Natural killer cell (primary cell): ENCODE measurements at regions not wholly inside any gene's neighbourhood (a gene's known extent, or its start where the extent isn't known, plus 50 kb on each side); places are given as distances from the start of the nearest gene placed in this dataset.

ENCODE experiments used
- ATAC-seq, 3 donors: fragments of 150-1000 bp in 2 of 3; fragments of 200-7000 bp in 1 of 3; cut with Tn5 transposase; 1 replicate in 1 of 3; 2 replicates in 2 of 3; pipeline ENCODE4 v1.10.0; 2021; ENCODE audit warnings: mild to moderate bottlenecking in 2 of 3, moderate library complexity in 2 of 3
- DNase-seq, 2 donors: peaks; one replicate each; pipeline versions ENCODE4 v3.0.0 to v3.0.0-alpha.2; 2013 to 2021; ENCODE audit warnings: mixed read lengths in 1 of 2
- H3K27ac ChIP-seq: one replicate; pipeline ENCODE4 v1.5.1; 2013; ENCODE audit warnings: mild to moderate bottlenecking, low read length
- H3K27me3 ChIP-seq: one replicate; pipeline ENCODE4 v1.6.1; 2013; ENCODE audit warnings: low read length; ENCODE audit not compliant: control insufficient read depth, insufficient read depth
- H3K36me3 ChIP-seq: one replicate; pipeline ENCODE4 v1.6.1; 2013; ENCODE audit warnings: low read length; ENCODE audit not compliant: control insufficient read depth, insufficient read depth
- H3K4me1 ChIP-seq: one replicate; pipeline ENCODE4 v1.6.1; 2013; ENCODE audit warnings: low read length; ENCODE audit not compliant: control insufficient read depth, insufficient read depth
- H3K4me3 ChIP-seq: one replicate; pipeline ENCODE4 v1.5.1; 2013; ENCODE audit warnings: low read length
- H3K9me3 ChIP-seq: one replicate; pipeline ENCODE4 v1.6.1; 2013; ENCODE audit warnings: low read length; ENCODE audit not compliant: control insufficient read depth, insufficient read depth
- H3K27ac Mint-ChIP-seq, 2 donors: one replicate each; pipeline ENCODE4 v1.8.0; 2022; ENCODE audit warnings: mild to moderate bottlenecking in 2 of 2, mixed read lengths in 2 of 2, moderate library complexity in 1 of 2
- H3K27me3 Mint-ChIP-seq, 2 donors: one replicate each; pipeline ENCODE4 v1.8.0; 2022; ENCODE audit warnings: low read depth in 2 of 2, mixed read lengths in 2 of 2
- H3K36me3 Mint-ChIP-seq: one replicate; pipeline ENCODE4 v1.8.0; 2022; ENCODE audit warnings: mixed read lengths
- H3K4me1 Mint-ChIP-seq, 2 donors: one replicate each; pipeline ENCODE4 v1.8.0; 2022; ENCODE audit warnings: mixed read lengths in 2 of 2
- H3K4me3 Mint-ChIP-seq: one replicate; pipeline ENCODE4 v1.8.0; 2022; ENCODE audit warnings: mild to moderate bottlenecking, moderate library complexity, mixed read lengths
- H3K9me3 Mint-ChIP-seq, 2 donors: one replicate each; pipeline ENCODE4 v1.8.0; 2022; ENCODE audit warnings: mixed read lengths in 2 of 2
- WGBS: methylation state at CpG from one replicate; pipeline ENCODE4 v1.1.7; 2013; ENCODE audit warnings: missing lambda C conversion rate; ENCODE audit not compliant: insufficient coverage; 5-methylcytosine and 5-hydroxymethylcytosine counted together
- intact Hi-C: fragments of 100-400 bp; cut with micrococcal nuclease; formaldehyde crosslinking; loops from one replicate; pipeline ENCODE4 v1.14.2; 2022
- TF ChIP-seq, protein P1 (sequence below): fragments of 200-600 bp; IDR thresholded peaks from one replicate; pipeline ENCODE4 v1.8.0; 2022; ENCODE audit warnings: antibody characterized with exemption

DNA sequence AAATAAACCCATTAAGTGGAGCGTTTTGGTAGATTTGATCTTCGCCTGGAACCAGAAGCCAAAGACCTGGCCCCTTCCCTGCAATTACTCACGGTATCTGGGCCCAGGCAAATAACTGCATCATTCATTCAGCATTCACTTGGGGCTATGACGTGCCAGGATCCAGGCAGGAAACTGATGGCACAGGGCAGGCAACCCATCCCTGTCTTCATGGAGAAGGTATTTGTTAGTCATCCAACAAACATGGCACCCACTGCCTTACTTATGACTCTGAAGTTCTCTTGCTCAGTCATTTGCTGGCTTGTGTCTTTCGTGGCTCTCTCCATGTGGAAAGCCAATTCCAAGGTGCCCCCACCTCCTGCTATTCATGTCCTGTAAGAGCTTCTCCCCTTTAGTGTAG lies 232.4 kb downstream of the BMP7 start:
- Histone ChIP-seq H3K4me1 (no peaks in the 10 kb centered on the region), H3K4me3 (no peak overlapping the region), H3K27ac (no peak overlapping the region), H3K36me3 (no peaks in the 10 kb centered on the region), H3K9me3 (peaks cover 4% of the 10 kb centered on the region), H3K27me3 (no peaks in the 10 kb centered on the region)
- TF ChIP-seq, protein P1, sequence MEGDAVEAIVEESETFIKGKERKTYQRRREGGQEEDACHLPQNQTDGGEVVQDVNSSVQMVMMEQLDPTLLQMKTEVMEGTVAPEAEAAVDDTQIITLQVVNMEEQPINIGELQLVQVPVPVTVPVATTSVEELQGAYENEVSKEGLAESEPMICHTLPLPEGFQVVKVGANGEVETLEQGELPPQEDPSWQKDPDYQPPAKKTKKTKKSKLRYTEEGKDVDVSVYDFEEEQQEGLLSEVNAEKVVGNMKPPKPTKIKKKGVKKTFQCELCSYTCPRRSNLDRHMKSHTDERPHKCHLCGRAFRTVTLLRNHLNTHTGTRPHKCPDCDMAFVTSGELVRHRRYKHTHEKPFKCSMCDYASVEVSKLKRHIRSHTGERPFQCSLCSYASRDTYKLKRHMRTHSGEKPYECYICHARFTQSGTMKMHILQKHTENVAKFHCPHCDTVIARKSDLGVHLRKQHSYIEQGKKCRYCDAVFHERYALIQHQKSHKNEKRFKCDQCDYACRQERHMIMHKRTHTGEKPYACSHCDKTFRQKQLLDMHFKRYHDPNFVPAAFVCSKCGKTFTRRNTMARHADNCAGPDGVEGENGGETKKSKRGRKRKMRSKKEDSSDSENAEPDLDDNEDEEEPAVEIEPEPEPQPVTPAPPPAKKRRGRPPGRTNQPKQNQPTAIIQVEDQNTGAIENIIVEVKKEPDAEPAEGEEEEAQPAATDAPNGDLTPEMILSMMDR: no peak
- Mint-ChIP-seq H3K4me1 (no peaks in the 10 kb centered on the region), H3K9me3 (no peaks in the 10 kb centered on the region), H3K36me3 (no peaks in the 10 kb centered on the region), H3K27me3 (peaks cover 27 to 28% of the 10 kb centered on the region in 2 donors), H3K4me3 (no peak overlapping the region), H3K27ac (no peak overlapping the region)
- DNase-seq (no peak), ATAC-seq (no peak)
- 70% methylated on average over 5 of the region's 5 CpGs for WGBS
- intact Hi-C loops: no loop called here

- H3K27me3 ChIP-seq: no peaks in the 10 kb centered on the region
- no peak for ATAC-seq
- Mint-ChIP-seq H3K27ac (no peak overlapping the region), H3K27me3 (peaks cover 15% of the 10 kb centered on the region in 2 donors), H3K36me3 (no peaks in the 10 kb centered on the region), H3K4me3 (no peak overlapping the region), H3K9me3 (no peaks in the 10 kb centered on the region), H3K4me1 (no peaks in the 10 kb centered on the region)
- H3K4me3 ChIP-seq: no peak overlapping the region
- TF ChIP-seq, protein P1: no peak
- H3K9me3 ChIP-seq: peaks cover 4% of the 10 kb centered on the region
- intact Hi-C loops: no loop called here
- no peaks in the 10 kb centered on the region for H3K4me1 ChIP-seq
- no peak for DNase-seq
- H3K36me3 ChIP-seq: no peaks in the 10 kb centered on the region
- no peak overlapping the region for H3K27ac ChIP-seq
- 80% methylated on average over 3 of the region's 3 CpGs for WGBS
Observed at GRCh38 chr20:57037689-57038088, 228.8 kb downstream of the BMP7 start.

DNA sequence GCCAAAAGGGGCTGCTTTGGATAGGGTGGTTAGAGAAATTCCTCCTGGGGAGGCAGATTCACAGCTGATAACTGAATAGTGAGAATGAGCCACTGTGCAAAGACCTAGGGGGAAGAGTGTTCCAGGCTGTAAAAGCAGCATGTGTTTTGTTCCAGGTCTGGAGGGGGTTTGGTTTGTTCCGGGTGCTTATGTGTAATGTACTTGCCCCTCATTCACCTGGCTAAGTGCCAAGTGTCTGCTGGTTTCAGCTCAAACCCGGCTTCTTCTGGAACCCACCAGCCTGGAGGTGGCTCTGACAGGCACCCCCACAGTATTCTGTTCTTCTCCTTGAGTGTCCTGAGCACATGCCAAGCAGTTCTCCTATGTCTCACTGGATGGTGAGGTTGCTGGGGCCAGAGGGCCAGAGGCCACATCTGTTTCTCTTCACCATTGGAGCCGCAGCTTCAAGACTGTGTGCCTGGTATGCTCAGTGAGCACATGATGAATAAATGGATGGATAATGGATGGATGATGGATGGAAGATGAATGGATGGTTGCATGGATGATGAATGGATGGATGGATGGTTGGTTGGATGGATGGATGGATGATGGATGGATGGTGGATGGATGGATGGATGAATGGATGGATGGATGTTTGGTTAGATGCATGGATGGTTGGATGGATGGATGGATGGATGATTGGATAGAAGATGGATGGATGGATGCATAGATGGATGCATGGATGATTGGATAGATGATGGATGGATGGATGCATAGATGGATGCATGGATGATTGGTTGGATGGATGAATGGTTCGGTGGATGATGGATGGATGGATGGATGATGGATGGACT lies 227.6 kb downstream of the BMP7 start:
- peaks cover 10 to 15% of the 10 kb centered on the region in 2 donors for H3K27me3 Mint-ChIP-seq
- no peak overlapping the region for H3K4me3 Mint-ChIP-seq

More for the DNA sequence above, 227.6 kb downstream of the BMP7 start:
- TF ChIP-seq, protein P1: no peak
- intact Hi-C loops: no loop called here
- H3K27me3 ChIP-seq: no peaks in the 10 kb centered on the region
- no peak for ATAC-seq
- Mint-ChIP-seq H3K36me3 (no peaks in the 10 kb centered on the region), H3K27ac (no peak overlapping the region), H3K4me1 (no peaks in the 10 kb centered on the region), H3K9me3 (no peaks in the 10 kb centered on the region)
- DNase-seq: no peak
- no peak overlapping the region for H3K27ac ChIP-seq
- no peaks in the 10 kb centered on the region for H3K4me1 ChIP-seq
- H3K36me3 ChIP-seq: no peaks in the 10 kb centered on the region
- H3K4me3 ChIP-seq: no peak overlapping the region
- peaks cover 4% of the 10 kb centered on the region for H3K9me3 ChIP-seq
- WGBS: 89% methylated on average over 4 of the region's 4 CpGs
